Heart right ventricle (tissue), 16 donors: ENCODE measurements at regions not wholly inside any gene's neighbourhood (a gene's known extent, or its start where the extent isn't known, plus 50 kb on each side); places are given as distances from the start of the nearest gene placed in this dataset.

ENCODE experiments used
- ATAC-seq, 8 donors: fragments of 200-7000 bp; cut with Tn5 transposase; one replicate each; pipeline ENCODE4 v1.9.1; 2020; ENCODE audit warnings: mild to moderate bottlenecking in 8 of 8, moderate library complexity in 8 of 8, moderate number of reproducible peaks in 1 of 8
- DNase-seq, 2 donors: peaks; one replicate each; pipeline ENCODE4 v3.0.0-alpha.2; 2020
- H3K27ac ChIP-seq, 10 donors: fragments of 200-600 bp; sonication (generic) in 2 of 10; one replicate each; pipeline versions ENCODE4 v1.5.0 to v1.8.0; 2020 to 2022; ENCODE audit warnings: mild to moderate bottlenecking in 3 of 10
- H3K27me3 ChIP-seq, 7 donors: fragments of 200-600 bp; one replicate each; pipeline ENCODE4 v1.8.0; 2021 to 2022; ENCODE audit warnings: mild to moderate bottlenecking in 2 of 7
- H3K36me3 ChIP-seq, 9 donors: fragments of 200-600 bp; sonication (generic) in 1 of 9; one replicate each; pipeline versions ENCODE4 v1.5.0 to v1.8.0; 2020 to 2022; ENCODE audit warnings: mild to moderate bottlenecking in 2 of 9
- H3K4me1 ChIP-seq, 9 donors: fragments of 200-600 bp; sonication (generic) in 1 of 9; one replicate each; pipeline versions ENCODE4 v1.5.0 to v1.8.0; 2020 to 2022; ENCODE audit warnings: mild to moderate bottlenecking in 4 of 9
- H3K4me3 ChIP-seq, 10 donors: fragments of 200-600 bp; sonication (generic) in 2 of 10; one replicate each; pipeline versions ENCODE4 v1.5.0 to v1.8.0; 2020 to 2022; ENCODE audit warnings: mild to moderate bottlenecking in 7 of 10, moderate library complexity in 2 of 10
- H3K9me3 ChIP-seq, 11 donors: fragments of 200-600 bp in 10 of 11; sonication (generic) in 2 of 11; one replicate each; pipeline versions ENCODE4 v1.5.0 to v1.8.0; 2013 to 2022; ENCODE audit warnings: mild to moderate bottlenecking in 2 of 11, control low read depth in 1 of 11, moderate library complexity in 1 of 11
- WGBS, 2 donors: extraction: QIAGEN DNeasy Blood & Tissue Kit; methylation state at CpG; one replicate each; pipeline ENCODE4 v1.1.7; 2013; ENCODE audit warnings: inconsistent platforms in 1 of 2; 5-methylcytosine and 5-hydroxymethylcytosine counted together
- intact Hi-C, 10 donors: fragments of 100-400 bp; cut with DNase I; formaldehyde crosslinking; loops; one replicate each; pipeline versions ENCODE4 v1.11.1 to v1.14.2; 2022
- TF ChIP-seq, protein P1 (sequence below), 9 donors: fragments of 200-600 bp; sonication (generic) in 2 of 9; IDR thresholded peaks; one replicate each; pipeline versions ENCODE4 v1.5.0 to v1.8.0; 2021 to 2022; ENCODE audit warnings: antibody characterized with exemption in 9 of 9, mild to moderate bottlenecking in 5 of 9, moderate library complexity in 1 of 9
- donor health status: Arrhythmogenic right ventricular cardiomyopathy.
- donor health status: ischemic (EF 13 %, LVEDD 7.1; RV severe dilation, severe dysfunction).
- donor health status: healthy with polysubstance abuse.
- donor health status: DM: no; HTN: yes; CAD: no.
- donor health status: DM: no; HTN: no; CAD: no.
- donor health status: ischemic (EF 25% LVEDD 6.9; RV normal size, moderate dysfunction).
- donor health status: ischemic (EF 25% LVEDD 5.7; RV mildly dilated, moderate dysfunction).
- donor health status: healthy.
- donor health status: DM: yes; HTN: yes; CAD: no.
- donor health status: Ischemic cardiomyopathy.
- donor health status: ischemic (EF 35%, LVEDD 5.7; RV mildly dilated, moderate dysfunction).
- donor health status: nonischemic (EF 11% LVEDD 7.7; RV severe dilation, severe dysfunction).
- donor health status: DM: yes; HTN: yes; CAD: no.
- donor health status: PGD.
- donor health status: ischemic (EF 29% LVEDD 5.4; RV normal size, mild dysfunction).
- donor health status: nonischemic (EF 23%, LVEDD 6.1; RV moderate dilation, normal function).

DNA sequence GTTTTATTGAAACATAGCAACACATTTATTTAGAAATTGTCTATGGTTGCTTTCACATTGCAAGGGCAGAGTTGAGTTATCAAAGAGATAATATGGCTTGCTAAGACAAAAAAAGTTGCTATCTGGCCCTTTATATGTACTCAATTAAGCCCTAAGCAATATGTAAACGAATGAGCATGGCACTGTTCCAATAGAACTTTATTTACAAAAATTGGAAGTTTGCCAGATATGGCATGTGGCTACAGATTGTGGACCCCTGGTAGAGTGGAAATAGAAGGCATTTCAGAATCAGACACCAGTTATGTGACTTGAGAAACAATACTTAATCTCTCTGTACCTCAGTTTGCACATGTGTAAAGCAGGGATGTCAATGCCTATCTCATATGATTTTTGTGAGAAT is 515.6 kb upstream of the SGO1 start:
- H3K9me3 ChIP-seq = peaks cover 0 to 5% (median 0%) of the 10 kb centered on the region in 11 donors
- no peaks in the 10 kb centered on the region for H3K27me3 ChIP-seq
- ATAC-seq = no peak
- TF ChIP-seq, protein P1, sequence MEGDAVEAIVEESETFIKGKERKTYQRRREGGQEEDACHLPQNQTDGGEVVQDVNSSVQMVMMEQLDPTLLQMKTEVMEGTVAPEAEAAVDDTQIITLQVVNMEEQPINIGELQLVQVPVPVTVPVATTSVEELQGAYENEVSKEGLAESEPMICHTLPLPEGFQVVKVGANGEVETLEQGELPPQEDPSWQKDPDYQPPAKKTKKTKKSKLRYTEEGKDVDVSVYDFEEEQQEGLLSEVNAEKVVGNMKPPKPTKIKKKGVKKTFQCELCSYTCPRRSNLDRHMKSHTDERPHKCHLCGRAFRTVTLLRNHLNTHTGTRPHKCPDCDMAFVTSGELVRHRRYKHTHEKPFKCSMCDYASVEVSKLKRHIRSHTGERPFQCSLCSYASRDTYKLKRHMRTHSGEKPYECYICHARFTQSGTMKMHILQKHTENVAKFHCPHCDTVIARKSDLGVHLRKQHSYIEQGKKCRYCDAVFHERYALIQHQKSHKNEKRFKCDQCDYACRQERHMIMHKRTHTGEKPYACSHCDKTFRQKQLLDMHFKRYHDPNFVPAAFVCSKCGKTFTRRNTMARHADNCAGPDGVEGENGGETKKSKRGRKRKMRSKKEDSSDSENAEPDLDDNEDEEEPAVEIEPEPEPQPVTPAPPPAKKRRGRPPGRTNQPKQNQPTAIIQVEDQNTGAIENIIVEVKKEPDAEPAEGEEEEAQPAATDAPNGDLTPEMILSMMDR (IDR thresholded peaks at IDR 0.05) = no peak
- no peak overlapping the region for H3K4me3 ChIP-seq
- intact Hi-C loops = loop anchor here in 1 of 10 donors (5.0 kb wide), 1 partner anchor 34 kb away; no protein-coding TSS in a partner anchor
- H3K4me1 ChIP-seq = peaks cover 0 to 5% (median 0%) of the 10 kb centered on the region in 9 donors
- no peak overlapping the region for H3K27ac ChIP-seq
- DNase-seq = no peak
- 23 to 50% methylated on average over 1 of the region's 1 CpG for WGBS, 2 donors
- no peaks in the 10 kb centered on the region for H3K36me3 ChIP-seq

DNA sequence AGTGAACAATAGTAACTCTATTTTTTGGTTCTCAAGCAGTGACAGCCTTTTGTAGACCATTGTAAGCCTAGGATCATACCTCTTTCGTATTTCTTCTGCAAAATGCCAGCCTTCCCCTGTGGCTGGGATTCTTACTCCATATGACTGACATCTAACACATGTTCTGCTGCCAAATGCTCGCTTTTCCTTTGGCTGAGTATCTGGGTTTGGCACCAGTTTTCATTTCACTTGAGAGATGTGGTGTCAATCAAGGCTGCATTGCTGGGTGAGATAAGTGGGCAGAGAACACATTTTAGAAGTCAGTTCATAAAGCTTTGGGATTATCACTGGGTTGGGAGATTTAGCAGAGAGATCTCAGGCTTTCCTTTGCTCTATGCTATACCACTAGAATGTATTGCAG is 514.7 kb upstream of the SGO1 start:
- H3K27me3 ChIP-seq = no peaks in the 10 kb centered on the region
- TF ChIP-seq, protein P1 (IDR thresholded peaks at IDR 0.05) = no peak
- no peak overlapping the region for H3K27ac ChIP-seq
- ATAC-seq (peak in 3 of 8 donors; percentile 8 to 68 (median 63)), DNase-seq (no peak)
- 33 to 41% methylated on average over 2 of the region's 2 CpGs for WGBS, 2 donors
- intact Hi-C loops = loop anchor here in 1 of 10 donors (5.0 kb wide), 1 partner anchor 33 kb away; no protein-coding TSS in a partner anchor
- no peaks in the 10 kb centered on the region for H3K36me3 ChIP-seq
- no peak overlapping the region for H3K4me3 ChIP-seq
- peaks cover 0 to 5% (median 0%) of the 10 kb centered on the region in 11 donors for H3K9me3 ChIP-seq
- H3K4me1 ChIP-seq = peaks cover 0 to 8% (median 0%) of the 10 kb centered on the region in 9 donors

DNA sequence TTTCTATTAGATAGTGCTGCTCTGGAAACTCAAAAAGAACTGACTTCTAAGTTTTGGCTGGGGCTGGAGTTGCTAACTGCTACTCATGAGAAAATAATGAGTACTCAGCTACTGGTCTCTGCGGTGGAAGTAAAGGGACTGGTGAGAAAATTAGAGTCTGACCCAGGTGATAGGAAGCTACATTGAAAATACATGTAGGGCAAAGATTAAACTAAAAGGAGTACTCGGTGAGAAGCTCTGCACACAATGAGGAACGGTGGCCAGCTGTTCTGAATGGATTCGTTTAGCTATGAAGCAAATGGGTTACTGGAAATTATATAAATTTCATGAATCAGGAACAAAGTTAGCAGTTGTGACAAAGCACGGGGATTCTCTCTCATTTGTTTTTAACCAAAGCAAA is 512.9 kb upstream of the SGO1 start:
- Histone ChIP-seq H3K9me3 (peaks cover 0 to 5% (median 0%) of the 10 kb centered on the region in 11 donors), H3K4me1 (peaks cover 0 to 8% (median 0%) of the 10 kb centered on the region in 9 donors), H3K27me3 (no peaks in the 10 kb centered on the region), H3K36me3 (no peaks in the 10 kb centered on the region), H3K4me3 (no peak overlapping the region), H3K27ac (no peak overlapping the region)
- intact Hi-C loops = no loop called here
- ATAC-seq (no peak), DNase-seq (no peak)
- WGBS, 2 donors = 89 to 95% methylated on average over 5 of the region's 5 CpGs
- TF ChIP-seq, protein P1 (IDR thresholded peaks at IDR 0.05) = no peak

DNA sequence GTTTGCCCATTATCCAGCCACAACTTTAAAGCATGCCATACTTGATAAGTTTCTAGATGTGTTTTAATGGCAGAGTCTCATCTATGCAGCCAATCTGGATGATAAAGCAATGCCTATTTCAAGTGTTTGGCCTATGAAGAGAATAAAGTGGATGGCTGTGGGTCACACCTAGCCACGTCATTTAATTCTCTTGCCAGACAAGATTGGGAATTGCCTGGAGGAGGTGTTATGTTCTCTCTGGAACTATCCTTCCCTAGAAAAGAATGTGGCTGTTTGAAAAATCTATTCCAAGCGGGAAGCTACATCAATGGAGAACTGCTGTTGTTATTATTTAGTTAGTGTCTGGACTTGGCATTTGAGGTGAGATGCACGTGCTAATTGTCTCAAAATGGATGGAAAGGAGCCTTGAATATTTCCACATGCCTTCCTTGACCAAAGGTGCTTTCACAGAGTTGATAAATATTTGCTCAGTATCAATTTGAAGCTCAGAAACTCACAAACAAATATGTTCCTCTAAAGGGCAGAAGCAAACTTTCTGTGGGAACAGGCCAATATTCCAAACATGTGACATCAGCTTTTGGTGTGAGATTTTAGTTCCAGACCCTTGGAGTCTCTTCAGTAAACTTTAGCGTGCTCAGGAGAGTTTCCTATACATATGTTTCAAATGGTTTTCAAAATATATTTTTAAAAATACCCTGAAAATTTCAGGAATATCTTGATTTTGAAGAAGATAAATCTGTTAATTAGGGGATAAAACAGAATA is 510.6 kb upstream of the SGO1 start:
- ATAC-seq = no peak
- Histone ChIP-seq H3K36me3 (no peaks in the 10 kb centered on the region), H3K27me3 (no peaks in the 10 kb centered on the region), H3K4me3 (no peak overlapping the region), H3K4me1 (peaks cover 0 to 8% (median 0%) of the 10 kb centered on the region in 9 donors), H3K9me3 (no peaks in the 10 kb centered on the region), H3K27ac (no peak overlapping the region)
- TF ChIP-seq, protein P1 (IDR thresholded peaks at IDR 0.05) = no peak
- intact Hi-C loops = no loop called here
- no peak for DNase-seq
- WGBS, 2 donors = 54 to 59% methylated on average over 4 of the region's 4 CpGs
